GM21717 (cell line): ENCODE measurements at regions not wholly inside any gene's neighbourhood (a gene's known extent, or its start where the extent isn't known, plus 50 kb on each side); places are given as distances from the start of the nearest gene placed in this dataset.

Source experiments
- ATAC-seq: cut with Tn5 transposase; IDR thresholded peaks from one replicate; pipeline ENCODE4 v1.9.1; 2021; ENCODE audit warnings: mild to moderate bottlenecking, moderate library complexity; ENCODE audit not compliant: unreplicated experiment

DNA sequence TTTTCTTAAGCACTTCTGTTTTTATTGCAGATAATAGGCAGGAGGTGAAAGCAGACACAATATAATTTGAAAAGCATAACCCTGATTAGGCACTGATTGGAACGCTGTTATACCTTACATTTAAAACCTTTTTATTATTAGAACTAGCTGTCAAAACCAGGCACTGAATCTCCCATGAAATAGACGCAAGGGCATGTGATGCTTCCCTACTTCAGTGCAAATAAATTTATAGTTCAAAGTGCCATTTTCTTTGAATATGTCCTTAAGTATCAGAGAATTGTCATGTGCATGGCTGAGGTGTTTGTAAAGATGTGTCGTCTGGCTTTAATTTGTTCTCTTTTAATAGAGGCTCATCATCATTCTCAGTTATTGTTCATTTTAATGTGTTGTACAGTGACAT is 386.0 kb downstream of the NR2F2 start:
- no peak for ATAC-seq

DNA sequence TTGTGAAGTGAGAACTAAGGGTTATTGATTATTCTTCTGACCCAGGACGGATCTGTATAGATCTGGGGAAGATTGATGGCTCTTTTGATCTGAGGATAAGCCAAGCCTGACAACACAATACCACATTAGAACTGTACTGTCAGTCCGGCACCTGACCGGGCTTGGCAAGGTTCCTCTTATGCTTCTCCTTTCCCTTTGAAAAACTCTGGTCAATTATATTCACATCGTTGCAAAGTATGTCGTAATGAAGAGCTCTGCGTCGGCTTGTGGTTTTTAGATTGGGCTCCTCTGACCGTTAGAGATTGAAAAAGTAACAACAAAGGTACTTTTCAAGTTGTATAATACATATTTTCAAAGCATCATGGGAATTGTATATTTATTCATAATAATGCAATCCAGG is 389.8 kb downstream of the NR2F2 start:
- ATAC-seq: no peak

DNA sequence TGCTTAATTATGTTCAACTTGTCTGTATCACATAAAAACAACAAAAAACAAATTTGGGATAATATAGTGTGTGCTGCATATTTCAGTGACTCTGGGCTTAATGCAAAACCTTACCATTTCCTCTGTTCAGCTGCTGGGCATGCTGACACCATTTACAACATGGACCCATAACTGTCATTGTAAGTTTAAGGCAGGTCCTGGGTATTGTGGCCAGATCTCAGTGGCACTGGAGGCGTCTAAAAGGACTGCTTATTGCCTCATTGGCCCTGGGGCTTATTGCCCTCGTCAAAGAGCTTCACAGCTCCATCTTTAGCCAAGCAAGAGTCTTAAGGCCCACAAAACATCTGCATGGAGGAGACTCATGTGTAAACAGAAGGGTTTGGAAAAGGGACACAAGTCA is 390.2 kb downstream of the NR2F2 start:
- no peak for ATAC-seq

DNA sequence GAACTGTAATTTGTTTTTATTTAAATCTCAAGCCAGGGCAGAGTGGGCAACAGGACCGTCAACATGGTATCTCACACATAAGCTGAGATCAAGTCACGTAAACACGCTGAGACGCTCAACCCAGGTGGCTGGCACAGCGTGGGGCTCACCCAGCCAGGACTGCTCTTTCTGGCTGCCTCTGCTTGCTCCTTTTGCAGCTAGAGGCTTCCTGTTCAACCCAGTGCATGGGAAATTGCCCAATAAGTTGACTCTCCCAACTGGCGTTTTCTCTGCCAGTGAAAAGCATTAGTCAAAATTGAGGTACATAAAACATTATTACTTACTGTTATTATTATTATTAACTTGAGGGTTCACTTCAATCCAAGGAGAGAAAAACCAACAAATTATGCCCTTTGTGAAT is 398.1 kb downstream of the NR2F2 start:
- ATAC-seq: no peak

DNA sequence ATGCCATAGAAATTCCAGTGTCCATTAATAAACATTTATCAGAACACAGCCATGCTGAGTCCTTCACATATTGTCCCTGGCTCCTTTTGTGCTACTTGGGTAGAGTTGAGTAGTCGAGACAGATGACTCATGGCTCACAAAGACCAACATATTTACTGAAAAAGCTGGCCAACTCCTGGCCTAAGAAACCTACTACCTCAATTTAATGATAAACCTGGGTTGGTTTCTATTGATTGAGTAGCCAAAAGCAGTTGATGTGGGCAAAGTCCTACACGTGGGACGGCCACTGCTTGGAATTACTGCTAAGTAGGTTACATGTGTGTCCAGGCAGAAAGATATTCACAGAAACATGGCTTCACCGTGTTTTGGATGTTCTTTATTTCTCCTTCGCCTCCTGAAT is 402.2 kb downstream of the NR2F2 start:
- no peak for ATAC-seq

DNA sequence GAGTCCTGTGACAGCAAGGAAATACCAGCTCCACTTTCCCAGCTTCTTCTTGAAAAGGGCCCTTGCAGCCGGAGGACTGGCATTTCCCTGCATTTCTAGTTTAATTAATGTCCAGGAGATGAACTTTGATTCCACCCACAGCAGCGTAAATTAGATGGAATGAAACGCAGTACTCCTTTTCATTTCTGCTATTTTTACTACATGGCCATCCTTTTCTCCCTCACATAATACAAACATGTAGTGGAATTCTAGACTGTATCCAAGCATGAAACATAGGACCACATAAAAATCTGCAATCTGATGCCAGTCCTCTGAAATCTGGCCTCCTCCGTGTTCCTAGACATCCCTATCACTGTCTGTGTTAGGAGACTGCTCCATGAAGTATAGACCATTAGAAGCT is 403.2 kb downstream of the NR2F2 start:
- no peak for ATAC-seq

DNA sequence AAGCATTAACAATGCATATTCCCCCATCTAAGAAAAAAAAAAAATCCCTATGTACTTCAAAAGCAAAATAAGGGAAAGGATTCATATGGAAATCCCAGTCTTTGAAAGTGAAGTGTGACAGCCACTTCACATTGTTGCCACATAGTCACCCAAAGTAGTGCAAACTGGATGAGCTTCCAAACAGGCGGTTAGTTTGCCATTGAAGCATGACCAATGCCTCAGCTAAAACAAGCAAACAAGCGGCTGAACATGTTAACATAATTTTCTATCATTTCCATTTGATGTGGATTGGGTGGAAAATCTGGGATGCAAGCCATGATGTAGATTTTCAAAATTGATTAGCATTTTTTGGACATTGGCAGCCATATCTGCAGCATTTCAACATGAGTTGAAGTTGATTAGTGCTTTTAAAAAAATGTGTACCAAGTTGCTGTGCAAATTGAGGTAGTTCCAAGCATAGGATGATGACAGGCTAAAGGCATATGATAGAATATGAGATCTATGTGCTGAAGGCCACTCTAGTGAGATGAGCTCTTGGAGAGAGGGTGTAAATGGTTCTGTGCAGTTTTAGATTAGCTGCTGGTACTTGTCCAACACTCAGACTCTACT is 405.2 kb downstream of the NR2F2 start:
- ATAC-seq: no peak

DNA sequence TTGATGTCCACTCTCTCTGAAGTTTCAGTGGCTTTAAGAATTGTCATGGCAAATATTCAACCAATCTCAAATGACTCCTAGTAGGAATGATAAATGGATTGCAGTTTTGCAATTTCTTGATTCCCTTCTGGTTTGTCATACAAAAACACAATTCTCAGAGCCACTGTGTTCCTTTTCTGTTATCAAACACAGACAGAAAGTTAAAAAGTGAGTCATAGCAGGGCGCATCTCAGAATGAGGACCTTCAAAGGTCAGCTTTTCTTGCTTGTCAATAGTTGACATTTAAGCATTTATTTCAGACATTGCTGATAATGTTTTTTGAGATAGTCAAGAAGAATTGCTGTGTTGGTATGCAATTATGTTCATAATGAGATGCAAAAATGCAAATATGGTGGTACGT is 405.9 kb downstream of the NR2F2 start:
- no peak for ATAC-seq

DNA sequence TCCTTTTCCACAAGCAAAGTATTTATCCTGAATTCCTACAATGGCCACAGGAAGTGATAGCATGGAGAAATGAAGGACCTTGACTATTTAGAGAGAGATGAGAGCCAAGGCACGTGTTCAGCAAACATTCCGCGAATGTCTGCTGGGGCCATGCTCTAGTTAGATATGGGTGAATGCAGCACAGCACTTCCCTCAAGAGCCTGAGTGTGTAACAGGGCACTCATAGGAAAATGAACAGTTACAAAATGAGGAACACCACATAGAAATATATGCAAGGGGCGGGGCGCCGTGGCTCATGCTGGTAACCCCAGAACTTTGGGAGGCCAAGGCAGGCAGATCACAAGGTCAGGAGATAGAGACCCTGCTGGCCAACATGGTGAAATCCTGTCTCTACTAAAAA is 406.9 kb downstream of the NR2F2 start:
- ATAC-seq: no peak

DNA sequence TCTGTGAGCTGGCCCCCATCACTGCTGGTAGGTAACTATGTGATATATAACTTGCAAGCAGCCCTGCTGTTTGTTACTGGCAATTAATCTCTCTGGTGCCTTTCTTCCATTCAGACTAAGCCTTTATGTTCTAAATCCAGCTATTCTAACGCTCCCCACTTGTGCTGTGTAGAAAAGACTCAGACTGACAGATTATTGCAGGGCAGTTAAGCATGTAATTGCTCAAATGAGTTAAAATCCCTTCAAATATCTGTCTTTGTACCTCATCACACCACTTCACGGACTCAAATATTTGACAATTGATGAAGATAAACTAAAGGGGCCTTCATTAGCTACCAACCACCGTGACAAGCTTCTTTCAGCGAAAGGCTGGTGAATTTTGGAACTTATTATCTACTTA is 416.2 kb downstream of the NR2F2 start:
- ATAC-seq: no peak

DNA sequence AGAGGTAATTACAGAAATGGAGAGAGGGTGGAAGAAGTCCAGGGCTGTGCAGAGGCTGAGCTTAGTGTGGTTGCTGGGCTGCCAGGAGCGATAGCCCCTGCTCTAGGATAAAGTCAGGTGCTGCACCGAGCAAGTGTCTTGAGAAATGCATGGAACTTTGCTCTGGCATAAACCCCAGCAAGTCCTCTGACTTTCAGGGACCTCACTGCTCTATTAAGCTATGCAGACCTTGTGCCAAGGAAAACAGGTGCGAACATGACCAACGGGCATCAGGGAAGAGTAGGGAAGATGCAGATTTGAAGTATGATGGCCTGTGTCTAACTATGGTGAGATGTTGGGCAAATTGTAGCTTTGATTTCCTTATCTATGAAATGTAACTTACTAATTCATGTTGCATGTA is 416.8 kb downstream of the NR2F2 start:
- ATAC-seq: no peak

DNA sequence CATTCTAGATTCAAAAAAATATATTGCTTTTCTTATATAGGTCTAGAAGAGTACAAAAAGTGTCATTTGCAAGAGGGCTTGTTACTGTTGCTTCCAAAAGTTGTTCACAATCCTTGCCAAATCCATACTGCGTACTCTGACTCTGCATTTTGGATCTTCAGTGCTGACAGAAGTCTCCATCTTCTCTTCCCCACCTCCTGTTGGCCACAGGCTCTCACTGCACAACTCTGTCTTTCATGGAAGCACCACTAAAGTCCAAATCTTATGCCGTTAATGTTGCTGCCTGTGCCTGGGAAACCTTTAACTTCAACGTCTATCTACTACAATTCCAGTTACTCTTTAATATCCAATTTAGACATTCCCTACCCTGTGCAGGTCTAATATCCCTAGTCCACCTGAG is 419.9 kb downstream of the NR2F2 start:
- ATAC-seq: no peak

DNA sequence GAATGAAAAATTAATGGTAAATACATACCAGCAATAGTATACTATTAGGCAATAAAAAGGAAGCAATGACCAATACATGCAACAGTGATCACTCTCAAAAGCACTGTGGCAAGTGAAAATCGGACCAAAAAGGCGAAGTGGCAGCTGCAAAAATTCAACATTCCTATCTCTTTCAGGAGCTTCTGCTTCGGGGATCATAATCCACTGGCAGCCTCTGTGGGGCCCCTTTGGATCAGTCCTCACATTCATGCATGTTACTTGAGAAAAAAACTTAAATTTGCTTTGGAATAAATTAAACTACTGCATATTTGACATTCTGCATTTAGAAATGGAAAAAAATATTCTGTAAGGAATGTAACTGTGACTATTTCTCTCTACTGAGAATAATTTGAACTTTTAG is 425.6 kb downstream of the NR2F2 start:
- no peak for ATAC-seq

DNA sequence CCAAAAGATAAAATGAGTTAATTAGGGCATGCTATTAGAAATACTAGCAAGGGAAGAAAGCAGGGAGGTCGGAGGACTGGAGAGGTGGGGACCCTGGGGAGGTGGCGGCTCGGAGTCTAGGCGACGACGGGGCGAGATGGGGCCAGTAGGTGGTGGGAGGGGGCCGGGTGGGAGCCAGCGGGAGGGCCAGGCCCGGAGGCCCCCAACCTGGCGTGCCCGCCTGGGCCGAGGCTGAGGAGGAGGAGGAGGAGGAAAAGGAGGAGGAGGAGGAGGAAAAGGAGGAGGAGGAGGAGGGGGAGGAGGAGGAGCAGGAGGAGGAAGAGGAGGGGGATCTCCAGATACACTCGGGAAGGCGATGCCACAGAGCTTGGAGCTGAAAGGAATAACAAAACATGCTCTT is 426.2 kb downstream of the NR2F2 start:
- no peak for ATAC-seq

DNA sequence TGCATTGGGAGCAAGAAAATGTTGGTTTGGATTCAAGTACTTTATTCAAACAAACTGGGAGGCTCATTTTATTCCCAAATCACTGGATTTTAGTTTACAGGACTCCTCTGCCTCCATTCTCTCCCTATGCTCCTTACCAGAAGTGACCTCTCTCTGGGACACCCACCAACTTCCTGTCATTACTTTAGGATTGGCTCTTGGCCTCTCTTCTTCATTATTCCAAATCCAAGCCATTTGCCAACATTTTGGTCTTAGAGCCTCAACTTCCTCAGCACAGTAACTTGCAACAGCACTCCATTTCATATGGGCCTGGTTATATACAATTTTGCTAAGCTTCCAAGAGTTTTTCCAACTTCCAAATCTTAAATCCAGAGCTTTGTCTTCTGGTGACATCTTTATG is 432.1 kb downstream of the NR2F2 start:
- no peak for ATAC-seq

DNA sequence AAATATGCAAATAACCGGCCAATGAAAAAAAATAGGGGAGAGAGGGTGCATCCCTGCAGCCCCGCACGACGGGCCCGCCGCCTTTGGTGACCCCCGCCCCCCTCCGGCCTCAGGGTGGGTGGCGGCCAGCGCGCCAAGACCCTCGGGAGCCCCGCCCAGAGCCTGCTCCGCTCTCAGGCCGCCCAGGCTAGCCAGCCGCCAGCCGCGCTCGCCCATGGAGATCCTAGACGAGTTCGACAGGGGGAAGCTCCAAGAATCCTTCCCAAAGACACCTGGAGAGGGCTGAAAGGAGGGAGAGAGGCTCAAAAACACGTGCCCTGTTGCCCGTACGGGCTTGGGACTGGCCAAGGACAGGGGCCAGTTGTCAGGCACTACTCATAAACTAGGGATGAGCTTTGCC is 434.0 kb downstream of the NR2F2 start:
- no peak for ATAC-seq

DNA sequence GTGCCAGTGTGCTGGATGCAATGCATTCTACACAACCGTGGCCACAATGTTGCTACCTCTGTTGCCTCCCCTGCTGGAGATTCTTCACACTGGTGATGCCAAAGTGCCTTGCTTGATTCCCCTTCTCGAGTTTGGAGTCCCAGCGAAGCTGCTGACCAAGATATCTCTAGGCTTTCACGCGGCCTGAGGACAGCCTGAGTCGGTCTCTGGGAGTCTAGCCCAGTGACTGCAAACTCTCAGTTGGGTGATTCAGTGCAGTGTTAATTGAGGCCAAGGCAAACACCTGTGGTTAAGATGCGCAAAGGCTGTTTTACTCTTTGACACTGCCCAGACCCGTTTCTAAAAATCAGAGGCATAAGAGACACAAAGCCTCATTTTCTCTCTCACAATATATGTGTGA is 434.4 kb downstream of the NR2F2 start:
- no peak for ATAC-seq

DNA sequence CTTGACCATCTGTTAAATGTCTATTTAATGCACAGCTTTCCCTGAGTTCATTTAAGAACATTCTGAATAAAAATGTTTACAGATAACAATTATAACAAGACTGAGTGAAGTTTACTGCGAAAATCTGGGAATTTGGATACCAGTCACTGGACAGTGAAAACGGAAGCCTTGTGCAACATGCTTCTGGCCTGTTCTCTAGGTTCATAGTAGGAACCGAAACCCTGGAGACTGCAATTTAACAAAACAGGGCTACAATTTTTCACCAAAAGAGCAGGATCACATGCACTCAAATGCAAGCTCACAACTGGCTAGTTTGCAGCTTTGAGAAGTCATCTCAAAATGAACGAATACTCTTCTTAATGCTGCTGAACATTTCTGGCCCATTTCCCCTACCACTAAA is 435.9 kb downstream of the NR2F2 start:
- no peak for ATAC-seq

DNA sequence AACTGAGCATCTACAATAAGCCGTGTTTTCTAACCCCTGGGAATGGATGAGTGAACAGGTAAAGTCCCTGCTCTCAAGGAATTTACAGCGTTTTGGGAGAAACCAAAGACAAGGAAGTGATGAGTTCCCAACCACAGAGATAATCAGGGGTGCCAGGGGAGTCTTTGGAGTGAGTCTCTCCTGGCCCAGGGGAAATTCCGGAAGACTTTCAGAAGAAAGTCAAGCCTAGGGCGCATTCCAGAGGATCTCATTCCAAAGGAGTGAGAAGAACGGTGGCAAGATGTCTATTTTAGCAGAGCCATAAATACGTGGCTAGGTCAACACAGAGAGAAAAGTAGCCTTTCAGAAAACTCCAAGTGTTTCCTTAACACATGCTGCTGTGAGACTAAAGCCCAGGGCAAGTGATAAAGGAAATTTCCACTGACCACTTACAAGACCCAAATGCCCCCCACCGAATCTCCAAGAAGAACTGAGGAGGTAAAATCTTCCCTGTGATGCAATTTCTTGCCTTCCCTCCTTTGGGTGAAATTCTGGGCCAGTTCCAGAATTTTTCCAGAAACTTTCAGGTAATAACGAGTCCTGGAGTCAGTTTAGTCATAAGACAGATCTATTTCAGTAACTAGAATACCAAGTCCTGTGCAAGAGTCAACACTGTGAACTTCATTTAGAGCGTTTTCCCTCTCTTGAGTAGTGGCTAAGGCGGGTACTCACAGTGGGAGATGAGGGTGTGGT is 437.4 kb downstream of the NR2F2 start:
- ATAC-seq: no peak

DNA sequence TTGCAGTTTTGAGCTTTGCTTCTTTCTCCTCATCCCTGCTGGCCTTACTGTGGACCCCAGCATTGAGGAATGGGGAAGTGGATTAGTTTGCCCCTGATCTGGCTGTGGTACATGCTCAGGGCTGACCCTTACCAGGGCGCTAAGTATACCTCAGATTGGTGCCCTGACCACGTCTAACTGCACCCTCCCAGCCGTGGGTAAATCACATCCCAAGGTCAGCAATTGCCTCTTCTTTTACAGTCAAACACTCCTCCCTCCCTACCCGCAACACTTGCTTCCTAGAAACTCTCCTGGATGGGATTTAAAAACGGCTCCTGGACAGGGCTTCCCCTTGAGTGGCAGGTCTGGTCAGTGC is 437.9 kb downstream of the NR2F2 start:
- ATAC-seq: no peak

DNA sequence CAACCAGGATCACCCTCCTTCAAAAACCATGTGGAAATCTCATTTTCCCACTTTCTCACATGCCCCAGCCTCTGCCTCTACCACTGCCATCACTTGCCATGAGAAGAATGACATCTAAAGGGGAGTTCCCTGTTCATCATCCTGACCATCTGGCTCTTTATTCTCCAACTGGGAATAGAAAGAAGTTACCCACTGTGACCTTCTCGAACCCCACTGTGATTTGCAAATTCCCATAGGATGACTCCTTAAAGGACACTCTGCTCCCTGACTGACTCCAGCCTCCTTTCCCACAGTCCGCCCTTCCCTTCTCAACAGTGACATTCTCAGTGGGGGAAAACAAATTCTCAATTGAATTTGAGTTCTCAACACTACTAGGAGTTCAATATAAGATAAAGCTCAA is 440.5 kb downstream of the NR2F2 start:
- ATAC-seq: no peak

DNA sequence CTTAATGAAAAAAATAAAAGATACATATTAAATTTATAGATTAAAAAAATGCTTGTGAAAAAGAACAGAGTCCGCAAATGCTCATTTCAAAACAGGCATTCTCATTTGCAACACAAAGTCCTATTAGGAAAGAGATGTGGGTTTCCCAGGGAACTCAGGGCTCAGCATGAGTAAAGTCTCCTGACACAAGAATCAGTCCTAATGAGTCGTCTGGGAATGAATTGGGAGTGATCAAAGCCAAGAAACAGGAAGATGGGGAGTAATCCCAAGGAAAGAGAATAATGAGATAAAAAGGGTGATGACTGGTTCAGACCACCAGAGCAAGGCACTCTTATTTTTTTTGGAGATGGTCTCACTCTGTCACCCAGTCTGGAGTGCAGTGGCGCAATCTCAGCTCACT is 443.7 kb downstream of the NR2F2 start:
- ATAC-seq: no peak

DNA sequence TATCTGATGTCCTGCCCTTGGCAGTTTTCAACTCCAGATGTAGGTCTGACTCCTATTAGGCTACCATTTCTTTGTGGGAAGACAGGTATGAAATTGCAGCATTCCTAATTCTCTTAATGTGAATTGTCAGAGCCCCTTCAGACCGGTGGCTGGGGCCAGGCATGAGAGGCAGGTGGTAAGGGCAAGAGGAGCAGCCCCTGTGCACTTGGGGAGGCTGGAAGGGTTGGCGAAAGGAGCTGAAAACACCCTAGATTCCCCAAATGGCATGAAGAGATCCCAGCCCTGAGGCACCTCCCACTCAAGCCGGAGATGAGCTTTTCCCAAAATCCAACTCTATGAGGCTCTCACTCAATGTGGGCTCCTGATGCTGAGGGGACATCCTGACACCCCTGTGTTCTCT is 453.2 kb downstream of the NR2F2 start:
- no peak for ATAC-seq
